ENCODE measurements at regions not wholly inside any gene's neighbourhood (a gene's known extent, or its start where the extent isn't known, plus 50 kb on each side); places are given as distances from the start of the nearest gene placed in this dataset.

GRCh38 chr17:72282439-72283029 is 161.7 kb downstream of the SOX9 start:
- no peak for TF ChIP-seq CTCF (conservative IDR thresholded peaks at IDR 0.05; ENCODE audit: low read depth in 2 of 2)
- TF ChIP-seq EZH2 (IDR thresholded peaks at IDR 0.05; ENCODE audit: low read depth, unreplicated experiment), result no peak
- no peak for TF ChIP-seq JUNB (IDR thresholded peaks at IDR 0.05; ENCODE audit: unreplicated experiment)
- TF ChIP-seq POLR2AphosphoS5 (IDR thresholded peaks at IDR 0.05; ENCODE audit: low read depth), result no peak
- no peak for TF ChIP-seq ETS1 (IDR thresholded peaks at IDR 0.05)
- no peak for TF ChIP-seq REST (IDR thresholded peaks at IDR 0.05; ENCODE audit: unreplicated experiment)
- TF ChIP-seq ZNF331 (CRISPR knock-in tag; IDR thresholded peaks at IDR 0.05; ENCODE audit: low read depth), result no peak
- TF ChIP-seq EZH2phosphoT487 (IDR thresholded peaks at IDR 0.05; ENCODE audit: unreplicated experiment), result no peak
- TF ChIP-seq CREB1 (CRISPR knock-in tag; IDR thresholded peaks at IDR 0.05; ENCODE audit: low read depth), result no peak
- no peak for TF ChIP-seq STAT1 (IDR thresholded peaks at IDR 0.05; ENCODE audit: unreplicated experiment)
- TF ChIP-seq, protein P1, sequence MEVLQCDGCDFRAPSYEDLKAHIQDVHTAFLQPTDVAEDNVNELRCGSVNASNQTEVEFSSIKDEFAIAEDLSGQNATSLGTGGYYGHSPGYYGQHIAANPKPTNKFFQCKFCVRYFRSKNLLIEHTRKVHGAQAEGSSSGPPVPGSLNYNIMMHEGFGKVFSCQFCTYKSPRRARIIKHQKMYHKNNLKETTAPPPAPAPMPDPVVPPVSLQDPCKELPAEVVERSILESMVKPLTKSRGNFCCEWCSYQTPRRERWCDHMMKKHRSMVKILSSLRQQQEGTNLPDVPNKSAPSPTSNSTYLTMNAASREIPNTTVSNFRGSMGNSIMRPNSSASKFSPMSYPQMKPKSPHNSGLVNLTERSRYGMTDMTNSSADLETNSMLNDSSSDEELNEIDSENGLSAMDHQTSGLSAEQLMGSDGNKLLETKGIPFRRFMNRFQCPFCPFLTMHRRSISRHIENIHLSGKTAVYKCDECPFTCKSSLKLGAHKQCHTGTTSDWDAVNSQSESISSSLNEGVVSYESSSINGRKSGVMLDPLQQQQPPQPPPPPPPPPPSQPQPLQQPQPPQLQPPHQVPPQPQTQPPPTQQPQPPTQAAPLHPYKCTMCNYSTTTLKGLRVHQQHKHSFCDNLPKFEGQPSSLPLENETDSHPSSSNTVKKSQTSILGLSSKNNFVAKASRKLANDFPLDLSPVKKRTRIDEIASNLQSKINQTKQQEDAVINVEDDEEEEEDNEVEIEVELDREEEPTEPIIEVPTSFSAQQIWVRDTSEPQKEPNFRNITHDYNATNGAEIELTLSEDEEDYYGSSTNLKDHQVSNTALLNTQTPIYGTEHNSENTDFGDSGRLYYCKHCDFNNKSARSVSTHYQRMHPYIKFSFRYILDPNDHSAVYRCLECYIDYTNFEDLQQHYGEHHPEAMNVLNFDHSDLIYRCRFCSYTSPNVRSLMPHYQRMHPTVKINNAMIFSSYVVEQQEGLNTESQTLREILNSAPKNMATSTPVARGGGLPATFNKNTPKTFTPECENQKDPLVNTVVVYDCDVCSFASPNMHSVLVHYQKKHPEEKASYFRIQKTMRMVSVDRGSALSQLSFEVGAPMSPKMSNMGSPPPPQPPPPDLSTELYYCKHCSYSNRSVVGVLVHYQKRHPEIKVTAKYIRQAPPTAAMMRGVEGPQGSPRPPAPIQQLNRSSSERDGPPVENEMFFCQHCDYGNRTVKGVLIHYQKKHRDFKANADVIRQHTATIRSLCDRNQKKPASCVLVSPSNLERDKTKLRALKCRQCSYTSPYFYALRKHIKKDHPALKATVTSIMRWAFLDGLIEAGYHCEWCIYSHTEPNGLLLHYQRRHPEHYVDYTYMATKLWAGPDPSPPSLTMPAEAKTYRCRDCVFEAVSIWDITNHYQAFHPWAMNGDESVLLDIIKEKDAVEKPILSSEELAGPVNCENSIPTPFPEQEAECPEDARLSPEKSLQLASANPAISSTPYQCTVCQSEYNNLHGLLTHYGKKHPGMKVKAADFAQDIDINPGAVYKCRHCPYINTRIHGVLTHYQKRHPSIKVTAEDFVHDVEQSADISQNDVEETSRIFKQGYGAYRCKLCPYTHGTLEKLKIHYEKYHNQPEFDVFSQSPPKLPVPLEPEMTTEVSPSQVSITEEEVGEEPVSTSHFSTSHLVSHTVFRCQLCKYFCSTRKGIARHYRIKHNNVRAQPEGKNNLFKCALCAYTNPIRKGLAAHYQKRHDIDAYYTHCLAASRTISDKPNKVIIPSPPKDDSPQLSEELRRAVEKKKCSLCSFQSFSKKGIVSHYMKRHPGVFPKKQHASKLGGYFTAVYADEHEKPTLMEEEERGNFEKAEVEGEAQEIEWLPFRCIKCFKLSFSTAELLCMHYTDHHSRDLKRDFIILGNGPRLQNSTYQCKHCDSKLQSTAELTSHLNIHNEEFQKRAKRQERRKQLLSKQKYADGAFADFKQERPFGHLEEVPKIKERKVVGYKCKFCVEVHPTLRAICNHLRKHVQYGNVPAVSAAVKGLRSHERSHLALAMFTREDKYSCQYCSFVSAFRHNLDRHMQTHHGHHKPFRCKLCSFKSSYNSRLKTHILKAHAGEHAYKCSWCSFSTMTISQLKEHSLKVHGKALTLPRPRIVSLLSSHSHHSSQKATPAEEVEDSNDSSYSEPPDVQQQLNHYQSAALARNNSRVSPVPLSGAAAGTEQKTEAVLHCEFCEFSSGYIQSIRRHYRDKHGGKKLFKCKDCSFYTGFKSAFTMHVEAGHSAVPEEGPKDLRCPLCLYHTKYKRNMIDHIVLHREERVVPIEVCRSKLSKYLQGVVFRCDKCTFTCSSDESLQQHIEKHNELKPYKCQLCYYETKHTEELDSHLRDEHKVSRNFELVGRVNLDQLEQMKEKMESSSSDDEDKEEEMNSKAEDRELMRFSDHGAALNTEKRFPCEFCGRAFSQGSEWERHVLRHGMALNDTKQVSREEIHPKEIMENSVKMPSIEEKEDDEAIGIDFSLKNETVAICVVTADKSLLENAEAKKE (CRISPR knock-in tag; IDR thresholded peaks at IDR 0.05), result no peak

Data from GM23338 (cell line).